Kidney (tissue), 13 donors: ENCODE measurements at regions not wholly inside any gene's neighbourhood (a gene's known extent, or its start where the extent isn't known, plus 50 kb on each side); places are given as distances from the start of the nearest gene placed in this dataset.

Experiments used
- DNase-seq, 5 donors: peaks; one replicate each; pipeline ENCODE4 v3.0.0-alpha.2; 2013 to 2020
- FAIRE-seq: peaks from 2 replicates; lab custom pipeline; 2012; peaks lifted over from hg19 to GRCh38; lab: Jason Lieb, UNC
- H3K27ac ChIP-seq, 2 donors: one replicate each; pipeline ENCODE4 v1.7.0; 2013; ENCODE audit warnings: low read depth in 2 of 2, low read length in 2 of 2, inconsistent platforms in 1 of 2
- H3K27me3 ChIP-seq: one replicate; pipeline ENCODE4 v1.7.1; 2013; ENCODE audit warnings: low read length, inconsistent platforms; ENCODE audit not compliant: control insufficient read depth, insufficient read depth
- H3K36me3 ChIP-seq, 3 donors: one replicate each; pipeline versions ENCODE4 v1.7.0 to v1.7.1; 2013; ENCODE audit warnings: low read length in 3 of 3, control low read depth in 1 of 3, inconsistent platforms in 1 of 3; ENCODE audit not compliant: insufficient read depth in 3 of 3, control insufficient read depth in 2 of 3
- H3K4me1 ChIP-seq, 3 donors: one replicate each; pipeline versions ENCODE4 v1.7.0 to v1.7.1; 2013; ENCODE audit warnings: low read length in 3 of 3, inconsistent platforms in 1 of 3, low read depth in 1 of 3; ENCODE audit not compliant: control insufficient read depth in 2 of 3, insufficient read depth in 2 of 3
- H3K4me3 ChIP-seq, 3 donors: one replicate each; pipeline versions ENCODE4 v1.7.0 to v1.8.1; 2013; ENCODE audit warnings: low read length in 3 of 3, control low read depth in 1 of 3, inconsistent platforms in 1 of 3
- H3K9ac ChIP-seq, 3 donors: one replicate each; pipeline versions ENCODE4 v1.7.0 to v1.7.1; 2013; ENCODE audit warnings: low read length in 3 of 3, control low read depth in 1 of 3, inconsistent platforms in 1 of 3
- H3K9me3 ChIP-seq, 3 donors: one replicate each; pipeline versions ENCODE4 v1.7.0 to v1.7.1; 2013; ENCODE audit warnings: low read length in 3 of 3, control low read depth in 1 of 3, inconsistent platforms in 1 of 3; ENCODE audit not compliant: control insufficient read depth in 2 of 3, insufficient read depth in 1 of 3
- intact Hi-C: fragments of 100-400 bp; cut with DNase I; formaldehyde crosslinking; loops from one replicate; pipeline ENCODE4 v1.11.1; 2022
- TF ChIP-seq, protein P1 (sequence below): IDR thresholded peaks from 3 replicates; pipeline ENCODE4 v1.5.1; 2012; ENCODE audit warnings: mild to moderate bottlenecking, moderate library complexity, borderline replicate concordance; ENCODE audit not compliant: insufficient read depth; ENCODE audit errors: extremely low read depth
- donor health status: control.
- donor health status: control.
- donor health status: control.
- donor health status: control.
- donor health status: control.
- donor health status: DM: yes; HTN: yes; CAD: no.
- donor health status: Normal renal cell carcinoma (clear cell type).

DNA sequence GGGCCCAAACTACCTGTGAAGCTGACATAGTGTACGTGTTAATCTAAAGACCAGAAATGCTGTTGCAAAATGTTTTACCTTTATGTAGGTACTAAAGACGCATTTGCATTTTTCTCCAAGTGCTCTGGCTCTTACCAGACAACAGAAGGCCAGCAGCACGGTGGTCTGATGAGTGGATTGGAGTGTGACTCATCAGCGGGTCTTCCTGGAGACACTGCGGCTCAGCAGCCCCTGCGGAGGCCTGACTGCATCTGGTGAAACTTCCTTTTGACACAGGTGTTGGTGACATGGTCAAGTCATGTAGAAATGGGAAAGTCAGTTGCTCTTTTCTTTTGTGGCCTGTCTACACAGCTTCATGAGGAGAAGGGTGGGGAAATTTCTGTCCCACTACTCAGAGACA lies 723.6 kb downstream of the INHBA start:
- TF ChIP-seq, protein P1, sequence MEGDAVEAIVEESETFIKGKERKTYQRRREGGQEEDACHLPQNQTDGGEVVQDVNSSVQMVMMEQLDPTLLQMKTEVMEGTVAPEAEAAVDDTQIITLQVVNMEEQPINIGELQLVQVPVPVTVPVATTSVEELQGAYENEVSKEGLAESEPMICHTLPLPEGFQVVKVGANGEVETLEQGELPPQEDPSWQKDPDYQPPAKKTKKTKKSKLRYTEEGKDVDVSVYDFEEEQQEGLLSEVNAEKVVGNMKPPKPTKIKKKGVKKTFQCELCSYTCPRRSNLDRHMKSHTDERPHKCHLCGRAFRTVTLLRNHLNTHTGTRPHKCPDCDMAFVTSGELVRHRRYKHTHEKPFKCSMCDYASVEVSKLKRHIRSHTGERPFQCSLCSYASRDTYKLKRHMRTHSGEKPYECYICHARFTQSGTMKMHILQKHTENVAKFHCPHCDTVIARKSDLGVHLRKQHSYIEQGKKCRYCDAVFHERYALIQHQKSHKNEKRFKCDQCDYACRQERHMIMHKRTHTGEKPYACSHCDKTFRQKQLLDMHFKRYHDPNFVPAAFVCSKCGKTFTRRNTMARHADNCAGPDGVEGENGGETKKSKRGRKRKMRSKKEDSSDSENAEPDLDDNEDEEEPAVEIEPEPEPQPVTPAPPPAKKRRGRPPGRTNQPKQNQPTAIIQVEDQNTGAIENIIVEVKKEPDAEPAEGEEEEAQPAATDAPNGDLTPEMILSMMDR = no peak
- DNase-seq (no peak), FAIRE-seq (no peak)
- H3K27ac ChIP-seq = no peak overlapping the region
- intact Hi-C loops = no loop called here
- no peaks in the 10 kb centered on the region for H3K4me1 ChIP-seq
- H3K9me3 ChIP-seq = no peaks in the 10 kb centered on the region
- no peaks in the 10 kb centered on the region for H3K27me3 ChIP-seq
- no peaks in the 10 kb centered on the region for H3K36me3 ChIP-seq
- H3K9ac ChIP-seq = no peak overlapping the region
- no peak overlapping the region for H3K4me3 ChIP-seq

DNA sequence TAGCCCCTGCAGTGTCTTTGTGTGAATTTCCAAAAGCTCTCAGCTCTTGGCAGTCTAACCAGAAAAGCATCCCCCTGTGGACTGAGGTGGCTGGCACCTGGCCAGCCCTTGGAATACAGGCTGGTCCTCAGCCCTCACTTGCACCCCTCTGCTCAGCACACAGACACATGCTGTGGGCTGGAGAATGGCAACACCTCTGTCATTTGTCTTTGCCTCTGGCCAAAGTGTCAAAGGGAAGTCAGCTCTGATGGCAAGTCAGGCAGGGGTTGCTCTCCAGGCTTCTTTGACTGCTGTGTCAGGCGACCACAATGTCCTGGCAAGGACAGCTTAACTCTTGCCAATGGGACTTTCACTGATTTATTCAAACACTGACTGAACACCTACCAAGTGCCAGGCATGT lies 724.8 kb downstream of the INHBA start:
- no peak overlapping the region for H3K27ac ChIP-seq
- H3K9ac ChIP-seq = no peak overlapping the region
- H3K4me3 ChIP-seq = no peak overlapping the region
- FAIRE-seq (no peak), DNase-seq (no peak)
- H3K4me1 ChIP-seq = no peaks in the 10 kb centered on the region
- H3K36me3 ChIP-seq = no peaks in the 10 kb centered on the region
- no peaks in the 10 kb centered on the region for H3K27me3 ChIP-seq
- H3K9me3 ChIP-seq = no peaks in the 10 kb centered on the region
- intact Hi-C loops = no loop called here
- TF ChIP-seq, protein P1 = no peak

DNA sequence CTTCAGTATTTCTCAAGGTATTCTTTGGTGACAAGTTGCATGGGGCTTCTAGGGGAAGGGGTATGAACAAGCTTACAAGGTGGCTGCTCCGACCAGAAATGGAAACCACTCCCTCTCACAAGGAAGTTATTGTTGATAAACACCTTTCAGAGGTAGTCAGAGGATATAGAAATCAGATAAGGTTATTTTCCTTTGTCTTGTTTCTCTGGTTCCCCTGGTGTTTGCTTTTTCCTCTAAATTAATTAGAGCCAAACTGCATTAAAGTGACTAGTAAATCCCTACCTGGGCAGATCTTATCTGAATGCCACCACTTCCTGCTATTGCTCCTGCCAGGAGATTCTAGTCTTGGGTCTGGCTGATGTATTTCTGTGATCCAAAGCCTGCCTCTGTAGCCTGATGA lies 725.4 kb downstream of the INHBA start:
- Histone ChIP-seq H3K36me3 (no peaks in the 10 kb centered on the region), H3K9me3 (no peaks in the 10 kb centered on the region), H3K4me3 (no peak overlapping the region), H3K27ac (no peak overlapping the region), H3K4me1 (no peaks in the 10 kb centered on the region), H3K27me3 (no peaks in the 10 kb centered on the region), H3K9ac (no peak overlapping the region)
- FAIRE-seq (no peak), DNase-seq (no peak)
- TF ChIP-seq, protein P1 = no peak
- intact Hi-C loops = no loop called here

DNA sequence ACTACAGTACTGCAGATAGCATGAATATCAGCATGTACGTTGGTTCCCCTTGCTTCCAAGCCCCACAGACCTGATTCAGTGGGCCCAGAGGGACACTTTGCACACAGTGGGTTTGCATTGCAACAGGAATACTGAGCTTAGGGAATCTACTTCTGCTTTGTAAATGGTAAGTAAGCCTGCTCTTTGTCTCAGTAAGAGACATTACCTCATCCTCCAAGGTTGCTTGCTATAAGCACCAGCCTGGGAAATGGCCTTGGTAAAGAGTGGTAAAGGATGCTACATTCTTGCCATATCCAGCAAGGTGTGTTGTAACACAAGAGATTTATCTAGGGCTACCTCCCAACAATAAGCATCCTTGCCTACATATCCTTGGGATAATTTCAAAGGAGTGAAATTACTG lies 730.5 kb downstream of the INHBA start:
- FAIRE-seq (no peak), DNase-seq (no peak)
- intact Hi-C loops = no loop called here
- Histone ChIP-seq H3K9ac (no peak overlapping the region), H3K36me3 (no peaks in the 10 kb centered on the region), H3K27me3 (no peaks in the 10 kb centered on the region), H3K4me3 (no peak overlapping the region), H3K4me1 (no peaks in the 10 kb centered on the region), H3K9me3 (no peaks in the 10 kb centered on the region), H3K27ac (no peak overlapping the region)
- TF ChIP-seq, protein P1 = no peak
